Endodermal cell (in vitro differentiated cells): ENCODE measurements at regions not wholly inside any gene's neighbourhood (a gene's known extent, or its start where the extent isn't known, plus 50 kb on each side); places are given as distances from the start of the nearest gene placed in this dataset.

ENCODE experiments used
- DNase-seq: peaks from one replicate; pipeline ENCODE4 v3.0.0-alpha.2; 2017
- H3K27ac ChIP-seq: 2 replicates; pipeline ENCODE4 v1.5.1; 2013; ENCODE audit warnings: mild to moderate bottlenecking, low read depth, low read length, moderate library complexity
- H3K27me3 ChIP-seq: 2 replicates; pipeline ENCODE4 v1.6.1; 2013; ENCODE audit warnings: mild to moderate bottlenecking, low read length, moderate library complexity; ENCODE audit not compliant: insufficient read depth, control insufficient read depth, poor library complexity, severe bottlenecking
- H3K36me3 ChIP-seq: 2 replicates; pipeline ENCODE4 v1.7.0; 2013; ENCODE audit warnings: mild to moderate bottlenecking, low read length, moderate library complexity; ENCODE audit not compliant: control insufficient read depth, insufficient read depth
- H3K4me1 ChIP-seq: one replicate; pipeline ENCODE4 v1.7.0; 2013; ENCODE audit warnings: low read length; ENCODE audit not compliant: control insufficient read depth, insufficient read depth
- H3K4me3 ChIP-seq: 2 replicates; pipeline ENCODE4 v1.5.1; 2013; ENCODE audit warnings: mild to moderate bottlenecking, low read length, moderate library complexity
- H3K9ac ChIP-seq: 2 replicates; pipeline ENCODE4 v1.6.1; 2013; ENCODE audit warnings: mild to moderate bottlenecking, low read length, moderate library complexity; ENCODE audit not compliant: poor library complexity, severe bottlenecking; ENCODE audit errors: extremely low read depth
- H3K9me3 ChIP-seq: 2 replicates; pipeline ENCODE4 v1.6.1; 2013; ENCODE audit warnings: mild to moderate bottlenecking, low read length, moderate library complexity; ENCODE audit not compliant: control insufficient read depth
- H3K27ac Mint-ChIP-seq: 2 replicates; pipeline ENCODE4 v1.8.0; 2020; ENCODE audit warnings: mixed read lengths
- H3K27me3 Mint-ChIP-seq: 2 replicates; pipeline ENCODE4 v1.8.0; 2021; ENCODE audit warnings: mild to moderate bottlenecking, mixed read lengths; ENCODE audit not compliant: insufficient read depth
- H3K36me3 Mint-ChIP-seq: 2 replicates; pipeline ENCODE4 v1.8.0; 2020; ENCODE audit warnings: low read depth, mixed read lengths
- H3K4me1 Mint-ChIP-seq: 2 replicates; pipeline ENCODE4 v1.8.0; 2020; ENCODE audit warnings: mixed read lengths
- H3K4me3 Mint-ChIP-seq: 2 replicates; pipeline ENCODE4 v1.8.0; 2020; ENCODE audit warnings: mild to moderate bottlenecking, moderate library complexity, mixed read lengths
- H3K9me3 Mint-ChIP-seq: 2 replicates; pipeline ENCODE4 v1.8.0; 2020; ENCODE audit warnings: mild to moderate bottlenecking, mixed read lengths
- WGBS, 2 experiments: methylation state at CpG; one replicate each; pipeline versions ENCODE4 v1.1.5 to v1.1.7; 2013; ENCODE audit warnings: missing lambda C conversion rate in 2 of 2, mixed read lengths in 1 of 2; ENCODE audit not compliant: insufficient coverage in 1 of 2, insufficient read length in 1 of 2; 5-methylcytosine and 5-hydroxymethylcytosine counted together
- TF ChIP-seq, protein P1 (sequence below): fragments of 200-600 bp; sonication (generic); conservative IDR thresholded peaks from 2 replicates; pipeline ENCODE4 v1.5.0; 2021; ENCODE audit warnings: antibody characterized with exemption, mild to moderate bottlenecking

DNA sequence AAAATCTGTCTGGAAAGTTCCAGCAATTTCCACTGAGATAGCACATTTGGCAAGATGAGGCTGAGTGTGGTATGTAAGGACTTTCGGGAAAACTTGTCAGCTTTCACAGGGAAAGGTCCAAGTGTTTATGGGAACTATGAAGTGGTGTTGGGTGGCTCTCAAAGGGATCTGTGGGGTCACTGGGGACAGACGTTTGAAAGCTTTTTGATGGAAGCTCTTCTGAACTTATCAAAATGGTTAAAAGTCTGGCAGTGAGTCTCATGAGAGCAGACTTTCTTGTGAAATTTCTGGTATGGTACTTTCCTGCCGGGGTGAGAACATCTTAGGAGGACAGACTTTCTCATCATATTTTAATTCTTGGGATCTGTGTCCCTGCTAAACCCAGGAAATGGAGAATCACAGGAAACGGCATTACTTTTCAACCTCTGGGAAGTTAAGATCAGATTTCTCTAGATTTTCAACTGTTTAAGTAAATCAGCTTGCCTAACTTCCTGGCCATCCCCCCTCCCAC, 546.3 kb upstream of the ZEB2 start:
- H3K9me3 Mint-ChIP-seq: no peaks in the 10 kb centered on the region
- no peaks in the 10 kb centered on the region for H3K36me3 Mint-ChIP-seq
- no peaks in the 10 kb centered on the region for H3K4me1 ChIP-seq
- H3K9ac ChIP-seq: no peak overlapping the region
- no peak overlapping the region for H3K27ac Mint-ChIP-seq
- no peak overlapping the region for H3K27ac ChIP-seq
- H3K4me3 ChIP-seq: no peak overlapping the region
- H3K36me3 ChIP-seq: no peaks in the 10 kb centered on the region
- no peak for DNase-seq
- TF ChIP-seq, protein P1, sequence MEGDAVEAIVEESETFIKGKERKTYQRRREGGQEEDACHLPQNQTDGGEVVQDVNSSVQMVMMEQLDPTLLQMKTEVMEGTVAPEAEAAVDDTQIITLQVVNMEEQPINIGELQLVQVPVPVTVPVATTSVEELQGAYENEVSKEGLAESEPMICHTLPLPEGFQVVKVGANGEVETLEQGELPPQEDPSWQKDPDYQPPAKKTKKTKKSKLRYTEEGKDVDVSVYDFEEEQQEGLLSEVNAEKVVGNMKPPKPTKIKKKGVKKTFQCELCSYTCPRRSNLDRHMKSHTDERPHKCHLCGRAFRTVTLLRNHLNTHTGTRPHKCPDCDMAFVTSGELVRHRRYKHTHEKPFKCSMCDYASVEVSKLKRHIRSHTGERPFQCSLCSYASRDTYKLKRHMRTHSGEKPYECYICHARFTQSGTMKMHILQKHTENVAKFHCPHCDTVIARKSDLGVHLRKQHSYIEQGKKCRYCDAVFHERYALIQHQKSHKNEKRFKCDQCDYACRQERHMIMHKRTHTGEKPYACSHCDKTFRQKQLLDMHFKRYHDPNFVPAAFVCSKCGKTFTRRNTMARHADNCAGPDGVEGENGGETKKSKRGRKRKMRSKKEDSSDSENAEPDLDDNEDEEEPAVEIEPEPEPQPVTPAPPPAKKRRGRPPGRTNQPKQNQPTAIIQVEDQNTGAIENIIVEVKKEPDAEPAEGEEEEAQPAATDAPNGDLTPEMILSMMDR: no peak
- no peak overlapping the region for H3K4me3 Mint-ChIP-seq
- H3K27me3 Mint-ChIP-seq: no peaks in the 10 kb centered on the region
- H3K4me1 Mint-ChIP-seq: no peaks in the 10 kb centered on the region
- 86 to 100% methylated on average over 2 to 4 of the region's 4 CpGs for WGBS, 2 experiments
- no peaks in the 10 kb centered on the region for H3K9me3 ChIP-seq
- no peaks in the 10 kb centered on the region for H3K27me3 ChIP-seq

DNA sequence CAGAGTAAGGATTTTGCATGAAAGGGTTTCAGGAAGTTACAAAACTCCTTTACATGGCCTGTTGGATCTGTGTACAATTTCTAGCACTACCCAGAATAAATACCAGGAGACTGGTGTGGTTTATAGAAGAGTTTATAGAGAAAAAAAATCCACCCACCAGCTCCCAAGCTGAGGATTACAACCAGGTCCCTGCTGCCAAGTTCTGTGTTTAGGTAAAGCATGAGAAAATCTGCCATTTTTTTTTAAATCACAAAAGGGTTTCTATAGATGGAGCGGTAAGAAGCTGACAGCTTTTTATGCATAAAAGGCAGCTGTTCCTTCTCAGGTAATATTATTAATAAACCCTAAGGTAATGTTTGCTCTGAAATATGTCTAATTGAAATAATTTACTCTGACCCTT, 545.4 kb upstream of the ZEB2 start:
- Histone ChIP-seq H3K4me3 (no peak overlapping the region), H3K36me3 (no peaks in the 10 kb centered on the region), H3K4me1 (no peaks in the 10 kb centered on the region), H3K27ac (no peak overlapping the region), H3K9me3 (no peaks in the 10 kb centered on the region), H3K9ac (no peak overlapping the region), H3K27me3 (no peaks in the 10 kb centered on the region)
- 100% methylated on average over 1 of the region's 1 CpG; no CpG with 5 or more reads in 1 of the 2 experiments for WGBS, 2 experiments
- Mint-ChIP-seq H3K4me3 (no peak overlapping the region), H3K36me3 (no peaks in the 10 kb centered on the region), H3K27me3 (no peaks in the 10 kb centered on the region), H3K9me3 (no peaks in the 10 kb centered on the region), H3K27ac (no peak overlapping the region), H3K4me1 (no peaks in the 10 kb centered on the region)
- TF ChIP-seq, protein P1: no peak
- DNase-seq: no peak

DNA sequence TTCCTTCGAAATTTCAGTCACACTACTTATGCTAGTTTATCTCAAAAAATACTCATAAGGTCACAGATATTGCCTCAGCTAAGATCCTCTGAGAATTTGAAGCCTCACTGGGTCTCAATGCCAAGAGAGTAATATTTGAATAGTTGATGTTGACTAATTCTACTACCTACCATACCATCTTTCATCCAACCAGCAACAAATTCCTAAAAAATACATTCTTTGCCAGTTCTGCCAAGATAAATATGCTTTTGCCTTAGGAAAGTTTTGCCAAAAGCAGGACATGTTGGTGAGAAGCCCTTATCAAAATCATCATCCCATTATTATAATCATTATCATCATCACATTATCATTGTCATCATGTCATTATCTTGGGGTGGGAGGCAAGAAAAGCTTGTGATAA, 544.6 kb upstream of the ZEB2 start:
- Mint-ChIP-seq H3K27ac (no peak overlapping the region), H3K36me3 (no peaks in the 10 kb centered on the region), H3K9me3 (no peaks in the 10 kb centered on the region), H3K4me1 (no peaks in the 10 kb centered on the region), H3K27me3 (no peaks in the 10 kb centered on the region), H3K4me3 (no peak overlapping the region)
- Histone ChIP-seq H3K36me3 (no peaks in the 10 kb centered on the region), H3K4me3 (no peak overlapping the region), H3K27me3 (no peaks in the 10 kb centered on the region), H3K9ac (no peak overlapping the region), H3K9me3 (no peaks in the 10 kb centered on the region), H3K4me1 (no peaks in the 10 kb centered on the region), H3K27ac (no peak overlapping the region)
- TF ChIP-seq, protein P1: no peak
- WGBS, 2 experiments: 100% methylated on average over 1 of the region's 1 CpG; no CpG with 5 or more reads in 1 of the 2 experiments
- DNase-seq: no peak
